ENCODE measurements at regions not wholly inside any gene's neighbourhood (a gene's known extent, or its start where the extent isn't known, plus 50 kb on each side); places are given as distances from the start of the nearest gene placed in this dataset.
A peak's percentile ranks its signal among the peaks of the same experiment; 100 is the strongest.

GRCh38 chr7:13035233-13035632 lies 347.8 kb downstream of the ARL4A start:
- no peak for TF ChIP-seq EZH2 (IDR thresholded peaks at IDR 0.05; ENCODE audit: insufficient read depth, poor library complexity, severe bottlenecking)
- TF ChIP-seq EZH2phosphoT487 (IDR thresholded peaks at IDR 0.05; ENCODE audit: insufficient read depth, low read depth): no peak
- Histone ChIP-seq H3K4me2 (ENCODE audit: unreplicated experiment) (no peak overlapping the region), H3F3A (ENCODE audit: insufficient read depth) (no peaks in the 10 kb centered on the region), H3K4me1 (ENCODE audit: insufficient read depth) (peaks cover 8% of the 10 kb centered on the region), H3K79me2 (ENCODE audit: insufficient read depth) (no peaks in the 10 kb centered on the region), H3K9me2 (ENCODE audit: insufficient read depth) (no peaks in the 10 kb centered on the region), H3K4me3 (no peak overlapping the region), H3K27me3 (replicated peaks; ENCODE audit: insufficient read depth) (no peaks in the 10 kb centered on the region), H3K9ac (no peak overlapping the region), H4K20me1 (ENCODE audit: insufficient read depth) (no peaks in the 10 kb centered on the region), H3K27ac (no peak overlapping the region), H3K36me3 (ENCODE audit: low read depth) (no peaks in the 10 kb centered on the region), H3K9me3 (ENCODE audit: low read depth) (no peaks in the 10 kb centered on the region), H2AFZ (no peak overlapping the region)
- DNase-seq: no peak
- in situ Hi-C loops (cut with MboI): no loop called here
- 79 to 80% methylated on average over 4 of the region's 4 CpGs for WGBS, 2 experiments (ENCODE audit: low coverage in 1 of 2, low lambda C conversion rate in 2 of 2, missing lambda C conversion rate in 2 of 2)

DNA sequence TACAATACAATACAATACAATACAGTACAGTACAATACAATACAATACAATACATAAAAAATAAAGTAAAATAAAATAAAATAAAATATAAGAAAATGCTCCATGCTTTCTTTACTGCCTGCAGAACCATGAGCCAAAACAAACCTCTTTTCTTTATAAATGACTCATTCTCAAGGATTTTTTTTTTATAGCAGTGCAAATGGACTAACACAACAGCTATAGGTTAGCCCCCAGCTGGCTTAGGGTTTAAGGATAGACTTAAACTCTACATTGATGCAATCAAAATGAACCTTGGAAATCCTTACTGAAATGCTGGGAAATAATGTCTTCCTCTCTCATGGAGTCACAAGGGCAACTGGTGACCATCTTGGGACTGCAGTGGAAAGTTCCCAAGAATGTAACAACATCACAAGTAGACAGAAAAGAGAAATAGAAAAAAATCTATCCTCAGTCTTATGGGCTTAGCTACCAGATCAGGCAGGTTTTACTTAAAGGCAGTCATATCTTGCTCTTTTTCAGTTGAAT lies 348.9 kb downstream of the ARL4A start:
- peak; percentile 26 for DNase-seq

GRCh38 chr7:13037216-13037615 lies 349.8 kb downstream of the ARL4A start:
- WGBS, 2 experiments (ENCODE audit: low coverage in 1 of 2, low lambda C conversion rate in 2 of 2, missing lambda C conversion rate in 2 of 2): 42 to 50% methylated on average over 1 of the region's 1 CpG
- DNase-seq: no peak
- H3K27ac ChIP-seq: no peak overlapping the region
- no peak for TF ChIP-seq EZH2phosphoT487 (IDR thresholded peaks at IDR 0.05; ENCODE audit: insufficient read depth, low read depth)
- no peak for TF ChIP-seq EZH2 (IDR thresholded peaks at IDR 0.05; ENCODE audit: insufficient read depth, poor library complexity, severe bottlenecking)
- no peaks in the 10 kb centered on the region for H3K36me3 ChIP-seq (ENCODE audit: low read depth)
- H3K79me2 ChIP-seq (ENCODE audit: insufficient read depth): no peaks in the 10 kb centered on the region
- no peaks in the 10 kb centered on the region for H3K9me2 ChIP-seq (ENCODE audit: insufficient read depth)
- H3F3A ChIP-seq (ENCODE audit: insufficient read depth): no peaks in the 10 kb centered on the region
- no peaks in the 10 kb centered on the region for H3K27me3 ChIP-seq (replicated peaks; ENCODE audit: insufficient read depth)
- H3K4me1 ChIP-seq (ENCODE audit: insufficient read depth): peaks cover 3% of the 10 kb centered on the region
- H3K4me2 ChIP-seq (ENCODE audit: unreplicated experiment): no peak overlapping the region
- H3K9me3 ChIP-seq (ENCODE audit: low read depth): no peaks in the 10 kb centered on the region
- no peaks in the 10 kb centered on the region for H4K20me1 ChIP-seq (ENCODE audit: insufficient read depth)
- H3K4me3 ChIP-seq: no peak overlapping the region
- no peak overlapping the region for H2AFZ ChIP-seq
- H3K9ac ChIP-seq: no peak overlapping the region
- in situ Hi-C loops (cut with MboI): no loop called here

More for the DNA sequence above, 348.9 kb downstream of the ARL4A start:
- H3K4me1 ChIP-seq (ENCODE audit: insufficient read depth): peaks cover 6% of the 10 kb centered on the region
- in situ Hi-C loops (cut with MboI): no loop called here
- TF ChIP-seq EZH2phosphoT487 (IDR thresholded peaks at IDR 0.05; ENCODE audit: insufficient read depth, low read depth) (no peak), EZH2 (IDR thresholded peaks at IDR 0.05; ENCODE audit: insufficient read depth, poor library complexity, severe bottlenecking) (no peak)
- H3K9me2 ChIP-seq (ENCODE audit: insufficient read depth): no peaks in the 10 kb centered on the region
- no peak overlapping the region for H3K27ac ChIP-seq
- H3K9ac ChIP-seq: no peak overlapping the region
- no peaks in the 10 kb centered on the region for H3K79me2 ChIP-seq (ENCODE audit: insufficient read depth)
- H3K36me3 ChIP-seq (ENCODE audit: low read depth): no peaks in the 10 kb centered on the region
- no peaks in the 10 kb centered on the region for H3K9me3 ChIP-seq (ENCODE audit: low read depth)
- H3K4me3 ChIP-seq: no peak overlapping the region
- no peaks in the 10 kb centered on the region for H4K20me1 ChIP-seq (ENCODE audit: insufficient read depth)
- no peak overlapping the region for H3K4me2 ChIP-seq (ENCODE audit: unreplicated experiment)
- no peak overlapping the region for H2AFZ ChIP-seq
- H3F3A ChIP-seq (ENCODE audit: insufficient read depth): no peaks in the 10 kb centered on the region
- no peaks in the 10 kb centered on the region for H3K27me3 ChIP-seq (replicated peaks; ENCODE audit: insufficient read depth)

- H3K4me1 ChIP-seq (ENCODE audit: insufficient read depth): peaks cover 12% of the 10 kb centered on the region
- H2AFZ ChIP-seq: peak overlapping the region; percentile 4; the same call in 1 of the 2 replicates
- no peaks in the 10 kb centered on the region for H3K36me3 ChIP-seq (ENCODE audit: low read depth)
- no peaks in the 10 kb centered on the region for H3K79me2 ChIP-seq (ENCODE audit: insufficient read depth)
- no peaks in the 10 kb centered on the region for H3K9me2 ChIP-seq (ENCODE audit: insufficient read depth)
- no peaks in the 10 kb centered on the region for H3K9me3 ChIP-seq (ENCODE audit: low read depth)
- no peak overlapping the region for H3K9ac ChIP-seq
- no peak overlapping the region for H3K4me2 ChIP-seq (ENCODE audit: unreplicated experiment)
- no peaks in the 10 kb centered on the region for H4K20me1 ChIP-seq (ENCODE audit: insufficient read depth)
- no peaks in the 10 kb centered on the region for H3K27me3 ChIP-seq (replicated peaks; ENCODE audit: insufficient read depth)
- no peak overlapping the region for H3K27ac ChIP-seq
- no peak overlapping the region for H3K4me3 ChIP-seq
- in situ Hi-C loops (cut with MboI): no loop called here
- H3F3A ChIP-seq (ENCODE audit: insufficient read depth): no peaks in the 10 kb centered on the region
- peak; percentile 12 for DNase-seq
- WGBS, 2 experiments (ENCODE audit: low coverage in 1 of 2, low lambda C conversion rate in 2 of 2, missing lambda C conversion rate in 2 of 2): 67 to 70% methylated on average over 13 of the region's 13 CpGs
- TF ChIP-seq EZH2phosphoT487 (IDR thresholded peaks at IDR 0.05; ENCODE audit: insufficient read depth, low read depth) (no peak), EZH2 (IDR thresholded peaks at IDR 0.05; ENCODE audit: insufficient read depth, poor library complexity, severe bottlenecking) (no peak)
Observed at GRCh38 chr7:13041368-13041988, 354.0 kb downstream of the ARL4A start.

Data from GM23248 (cell line).